ENCODE measurements at regions not wholly inside any gene's neighbourhood (a gene's known extent, or its start where the extent isn't known, plus 50 kb on each side); places are given as distances from the start of the nearest gene placed in this dataset.

DNA sequence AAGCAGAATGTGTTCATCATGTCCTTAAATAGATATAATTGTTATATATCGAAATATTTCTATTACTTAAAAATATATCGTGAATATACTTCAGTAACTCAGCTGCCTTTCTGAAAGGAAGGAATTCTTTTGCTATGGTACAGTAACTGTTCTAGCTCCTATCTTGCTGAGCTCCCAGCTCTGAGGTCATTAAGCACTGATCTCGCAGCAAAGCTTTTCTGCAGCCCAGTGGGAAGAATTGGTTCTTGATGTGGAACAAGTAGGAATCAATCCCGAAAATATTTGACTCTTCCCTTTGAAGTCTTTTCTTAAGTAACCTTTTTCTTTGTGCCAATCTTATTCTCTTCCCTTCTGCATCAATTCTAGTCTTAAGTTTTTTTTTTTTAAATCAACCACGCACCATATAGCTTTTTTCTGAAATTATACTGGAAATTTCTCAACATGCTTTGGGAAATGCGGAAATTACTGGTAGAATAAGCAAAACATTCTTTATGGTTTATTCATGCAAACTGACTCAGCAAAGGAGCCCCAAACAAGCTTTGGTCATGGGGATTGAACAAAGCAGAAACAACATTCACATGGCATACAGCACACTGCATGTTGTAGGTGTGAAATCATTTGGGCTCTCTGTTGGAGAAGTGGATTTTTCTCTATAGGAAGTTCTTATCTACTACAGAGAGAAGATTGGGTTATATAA is 428.9 kb upstream of the GNPDA2 start:
- no peak for TF ChIP-seq CTCF (IDR thresholded peaks at IDR 0.05)

DNA sequence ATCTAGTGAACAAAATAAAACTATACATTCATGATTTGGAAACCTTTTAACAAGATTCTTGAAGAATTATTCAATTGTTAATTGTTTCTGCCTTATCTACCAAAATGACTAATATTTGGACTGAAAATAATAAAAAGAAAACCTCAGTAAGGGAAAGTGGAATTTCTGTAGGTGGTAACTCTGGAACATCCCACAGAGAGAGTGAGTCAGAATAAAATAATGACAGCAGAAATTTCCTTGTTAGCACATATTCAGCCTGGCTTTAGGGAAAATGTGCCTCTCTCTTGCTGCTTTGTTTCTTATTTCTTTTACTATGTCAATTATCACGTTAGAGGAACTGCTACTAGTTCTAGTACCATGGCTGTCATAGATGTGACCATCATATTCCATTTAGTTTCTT is 421.5 kb upstream of the GNPDA2 start:
- no peak for TF ChIP-seq CTCF (IDR thresholded peaks at IDR 0.05)

DNA sequence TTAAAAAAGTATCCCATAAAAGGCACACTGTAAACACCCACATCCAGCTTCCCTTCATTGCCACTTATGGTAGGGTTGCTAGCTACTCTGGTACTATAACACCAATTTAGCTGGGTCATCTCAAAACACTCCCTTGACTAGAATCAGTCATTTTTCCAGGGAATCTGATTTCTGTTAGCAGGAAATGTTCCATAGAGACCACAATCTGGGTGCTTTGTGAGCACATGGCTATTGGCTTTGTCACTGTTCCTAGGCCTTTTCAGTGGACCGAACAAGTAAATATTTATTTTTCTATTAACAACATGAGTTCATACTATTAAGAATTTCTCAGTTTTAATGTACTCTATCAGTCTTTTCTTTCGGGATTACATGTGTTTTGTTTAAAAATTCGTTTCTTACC is 404.7 kb upstream of the GNPDA2 start:
- no peak for TF ChIP-seq CTCF (IDR thresholded peaks at IDR 0.05)

GRCh38 chr4:45122406-45122805 is 396.1 kb upstream of the GNPDA2 start:
- no peak for TF ChIP-seq CTCF (IDR thresholded peaks at IDR 0.05)

GRCh38 chr4:45121426-45121975 is 395.1 kb upstream of the GNPDA2 start:
- no peak for TF ChIP-seq CTCF (IDR thresholded peaks at IDR 0.05)

- TF ChIP-seq CTCF (IDR thresholded peaks at IDR 0.05), result no peak
These were observed 393.8 kb upstream of the GNPDA2 start for GRCh38 chr4:45120163-45120562.

DNA sequence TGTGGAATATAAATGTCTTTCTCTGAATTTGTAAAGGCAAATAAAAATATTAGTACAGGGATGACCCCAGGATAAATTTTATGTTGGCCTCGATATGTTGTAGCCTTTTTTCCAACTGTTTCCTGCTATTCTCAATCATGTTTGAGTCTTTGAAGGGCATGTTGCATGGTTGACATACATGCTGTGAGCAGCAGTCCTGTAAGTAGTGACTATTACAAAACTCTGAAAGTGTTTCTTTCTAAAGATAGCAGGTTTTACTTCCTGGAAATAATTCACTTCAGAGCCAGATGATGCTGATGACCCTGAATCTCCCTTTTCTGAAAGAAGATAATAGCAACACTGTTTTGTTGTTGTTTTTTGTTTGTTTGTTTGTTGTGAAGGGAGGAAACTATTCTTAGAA is 393.0 kb upstream of the GNPDA2 start:
- TF ChIP-seq CTCF (IDR thresholded peaks at IDR 0.05), result no peak

- no peak for TF ChIP-seq CTCF (IDR thresholded peaks at IDR 0.05)
These were observed 376.4 kb upstream of the GNPDA2 start for GRCh38 chr4:45102716-45103115.
